Neural progenitor cell (in vitro differentiated cells): ENCODE measurements at regions not wholly inside any gene's neighbourhood (a gene's known extent, or its start where the extent isn't known, plus 50 kb on each side); places are given as distances from the start of the nearest gene placed in this dataset.

ENCODE experiments used
- DNase-seq: peaks from one replicate; pipeline ENCODE4 v3.0.0-alpha.2; 2016; ENCODE audit warnings: low spot score
- H2AFZ ChIP-seq: fragments of 200-600 bp; sonication (generic); replicated peaks from 2 replicates; pipeline ENCODE4 v1.6.1; 2016; ENCODE audit warnings: antibody characterized with exemption
- H3F3A ChIP-seq: fragments of 200-600 bp; sonication (generic); 2 replicates; pipeline ENCODE4 v1.6.1; 2016; ENCODE audit warnings: antibody characterized with exemption, low read depth
- H3K27ac ChIP-seq: fragments of 200-600 bp; sonication (generic); 2 replicates; pipeline ENCODE4 v1.5.1; 2016; ENCODE audit warnings: mild to moderate bottlenecking
- H3K27me3 ChIP-seq: fragments of 200-600 bp; sonication (generic); 2 replicates; pipeline ENCODE4 v1.6.1; 2016; ENCODE audit warnings: mild to moderate bottlenecking, moderate library complexity
- H3K36me3 ChIP-seq: fragments of 200-600 bp; sonication (generic); 2 replicates; pipeline ENCODE4 v1.5.1; 2016
- H3K4me1 ChIP-seq: fragments of 200-600 bp; sonication (generic); 2 replicates; pipeline ENCODE4 v1.6.1; 2016; ENCODE audit warnings: mixed run types
- H3K4me2 ChIP-seq: fragments of 200-600 bp; sonication (generic); 2 replicates; pipeline ENCODE4 v1.6.1; 2016
- H3K4me3 ChIP-seq: fragments of 200-600 bp; sonication (generic); 2 replicates; pipeline ENCODE4 v1.5.1; 2016
- H3K79me2 ChIP-seq: fragments of 200-600 bp; sonication (generic); 2 replicates; pipeline ENCODE4 v1.6.1; 2016; ENCODE audit warnings: low read depth
- H3K9ac ChIP-seq: fragments of 200-600 bp; sonication (generic); 2 replicates; pipeline ENCODE4 v1.6.1; 2016
- H3K9me3 ChIP-seq: fragments of 200-600 bp; sonication (generic); 2 replicates; pipeline ENCODE4 v1.5.1; 2016; ENCODE audit warnings: low read depth
- H4K20me1 ChIP-seq: fragments of 200-600 bp; sonication (generic); 2 replicates; pipeline ENCODE4 v1.6.1; 2016; ENCODE audit warnings: low read depth
- H3K27ac Mint-ChIP-seq: 3 replicates; pipeline ENCODE4 v1.8.0; 2021; ENCODE audit warnings: mixed read lengths
- H3K27me3 Mint-ChIP-seq: 2 replicates; pipeline ENCODE4 v1.8.0; 2022; ENCODE audit warnings: low read depth, mild to moderate bottlenecking, inconsistent platforms, moderate library complexity, mixed read lengths; ENCODE audit not compliant: insufficient read depth
- H3K36me3 Mint-ChIP-seq: 3 replicates; pipeline ENCODE4 v1.8.0; 2021; ENCODE audit warnings: mixed read lengths
- H3K4me1 Mint-ChIP-seq: 3 replicates; pipeline ENCODE4 v1.8.0; 2021; ENCODE audit warnings: mixed read lengths
- H3K4me3 Mint-ChIP-seq: 3 replicates; pipeline ENCODE4 v1.8.0; 2021; ENCODE audit warnings: mild to moderate bottlenecking, moderate library complexity, mixed read lengths
- H3K9me3 Mint-ChIP-seq: 3 replicates; pipeline ENCODE4 v1.8.0; 2020; ENCODE audit warnings: mixed read lengths
- EZH2 ChIP-seq: fragments of 200-600 bp; sonication (generic); IDR thresholded peaks from 2 replicates; pipeline ENCODE4 v1.6.1; 2017; ENCODE audit warnings: antibody characterized with exemption, mild to moderate bottlenecking, moderate library complexity
- EZH2phosphoT487 ChIP-seq: fragments of 200-600 bp; sonication (generic); IDR thresholded peaks from 2 replicates; pipeline ENCODE4 v1.6.1; 2017; ENCODE audit warnings: antibody characterized with exemption
- TF ChIP-seq, protein P1 (sequence below): fragments of 200-600 bp; sonication (generic); IDR thresholded peaks from 2 replicates; pipeline ENCODE4 v1.5.1; 2017; ENCODE audit warnings: antibody characterized with exemption, mild to moderate bottlenecking

DNA sequence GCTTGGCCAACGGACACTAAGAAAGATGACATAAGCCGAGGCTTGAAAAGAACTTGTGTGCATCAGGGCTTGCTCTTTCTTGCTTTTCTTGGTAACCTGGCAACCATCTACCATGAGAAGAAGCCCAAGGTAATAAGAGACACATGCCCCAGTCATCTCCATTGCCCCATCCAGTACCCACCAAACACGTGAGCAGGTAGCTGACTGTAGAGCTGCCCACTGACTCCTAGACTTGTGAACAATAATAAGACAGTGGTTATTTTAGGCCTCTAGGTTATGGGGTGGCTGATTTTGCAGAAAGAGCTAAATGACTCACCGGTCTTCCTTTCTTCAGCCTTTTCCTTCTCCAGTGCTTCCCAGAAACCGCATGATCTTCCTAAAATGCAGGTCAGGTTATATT, 105.0 kb upstream of the JUN start:
- TF ChIP-seq, protein P1, sequence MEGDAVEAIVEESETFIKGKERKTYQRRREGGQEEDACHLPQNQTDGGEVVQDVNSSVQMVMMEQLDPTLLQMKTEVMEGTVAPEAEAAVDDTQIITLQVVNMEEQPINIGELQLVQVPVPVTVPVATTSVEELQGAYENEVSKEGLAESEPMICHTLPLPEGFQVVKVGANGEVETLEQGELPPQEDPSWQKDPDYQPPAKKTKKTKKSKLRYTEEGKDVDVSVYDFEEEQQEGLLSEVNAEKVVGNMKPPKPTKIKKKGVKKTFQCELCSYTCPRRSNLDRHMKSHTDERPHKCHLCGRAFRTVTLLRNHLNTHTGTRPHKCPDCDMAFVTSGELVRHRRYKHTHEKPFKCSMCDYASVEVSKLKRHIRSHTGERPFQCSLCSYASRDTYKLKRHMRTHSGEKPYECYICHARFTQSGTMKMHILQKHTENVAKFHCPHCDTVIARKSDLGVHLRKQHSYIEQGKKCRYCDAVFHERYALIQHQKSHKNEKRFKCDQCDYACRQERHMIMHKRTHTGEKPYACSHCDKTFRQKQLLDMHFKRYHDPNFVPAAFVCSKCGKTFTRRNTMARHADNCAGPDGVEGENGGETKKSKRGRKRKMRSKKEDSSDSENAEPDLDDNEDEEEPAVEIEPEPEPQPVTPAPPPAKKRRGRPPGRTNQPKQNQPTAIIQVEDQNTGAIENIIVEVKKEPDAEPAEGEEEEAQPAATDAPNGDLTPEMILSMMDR: no peak
- TF ChIP-seq EZH2 (no peak), EZH2phosphoT487 (no peak)
- Histone ChIP-seq H3K27me3 (no peaks in the 10 kb centered on the region), H3K27ac (no peak overlapping the region), H3K9me3 (no peaks in the 10 kb centered on the region), H3F3A (no peaks in the 10 kb centered on the region), H3K4me1 (no peaks in the 10 kb centered on the region), H3K4me2 (no peak overlapping the region), H3K9ac (no peak overlapping the region), H3K4me3 (no peak overlapping the region), H3K36me3 (no peaks in the 10 kb centered on the region), H4K20me1 (no peaks in the 10 kb centered on the region), H2AFZ (no peak overlapping the region), H3K79me2 (no peaks in the 10 kb centered on the region)
- H3K27ac Mint-ChIP-seq: no peak overlapping the region
- no peaks in the 10 kb centered on the region for H3K4me1 Mint-ChIP-seq
- H3K4me3 Mint-ChIP-seq: no peak overlapping the region
- no peak for DNase-seq
- H3K27me3 Mint-ChIP-seq: peaks cover 2% of the 10 kb centered on the region
- no peaks in the 10 kb centered on the region for H3K36me3 Mint-ChIP-seq
- no peaks in the 10 kb centered on the region for H3K9me3 Mint-ChIP-seq

DNA sequence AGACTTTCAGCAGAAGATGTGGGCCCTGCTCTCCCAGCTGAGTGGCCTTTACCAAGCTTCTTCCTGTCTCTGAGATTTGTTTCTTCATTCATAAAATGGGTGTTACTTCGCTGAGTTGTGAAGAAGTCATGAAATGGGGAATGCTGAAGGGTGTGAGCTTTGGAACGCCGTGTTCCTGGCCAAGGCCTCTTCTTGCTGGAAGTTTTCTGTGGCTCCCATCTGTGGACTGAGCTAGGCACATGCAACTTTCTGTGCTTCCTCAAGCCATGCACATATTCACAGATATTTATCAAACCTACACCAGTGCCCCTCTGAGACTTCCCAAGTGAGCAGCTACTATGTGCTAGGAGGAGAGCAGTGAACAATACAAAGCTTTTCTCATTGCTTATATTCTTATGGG, 106.3 kb upstream of the JUN start:
- no peaks in the 10 kb centered on the region for H3K9me3 Mint-ChIP-seq
- H3K4me3 Mint-ChIP-seq: no peak overlapping the region
- peak overlapping the region; percentile 14 for H3K27ac Mint-ChIP-seq
- no peaks in the 10 kb centered on the region for H3K36me3 Mint-ChIP-seq
- Histone ChIP-seq H3K9me3 (no peaks in the 10 kb centered on the region), H2AFZ (no peak overlapping the region), H3K4me2 (no peak overlapping the region), H3K4me3 (no peak overlapping the region), H3K27me3 (no peaks in the 10 kb centered on the region), H3K36me3 (no peaks in the 10 kb centered on the region), H3F3A (no peaks in the 10 kb centered on the region), H3K4me1 (no peaks in the 10 kb centered on the region), H3K27ac (no peak overlapping the region), H3K9ac (no peak overlapping the region), H4K20me1 (no peaks in the 10 kb centered on the region), H3K79me2 (no peaks in the 10 kb centered on the region)
- H3K27me3 Mint-ChIP-seq: peaks cover 2% of the 10 kb centered on the region
- TF ChIP-seq EZH2: no peak
- no peak for TF ChIP-seq EZH2phosphoT487
- TF ChIP-seq, protein P1: no peak
- no peak for DNase-seq
- no peaks in the 10 kb centered on the region for H3K4me1 Mint-ChIP-seq

DNA sequence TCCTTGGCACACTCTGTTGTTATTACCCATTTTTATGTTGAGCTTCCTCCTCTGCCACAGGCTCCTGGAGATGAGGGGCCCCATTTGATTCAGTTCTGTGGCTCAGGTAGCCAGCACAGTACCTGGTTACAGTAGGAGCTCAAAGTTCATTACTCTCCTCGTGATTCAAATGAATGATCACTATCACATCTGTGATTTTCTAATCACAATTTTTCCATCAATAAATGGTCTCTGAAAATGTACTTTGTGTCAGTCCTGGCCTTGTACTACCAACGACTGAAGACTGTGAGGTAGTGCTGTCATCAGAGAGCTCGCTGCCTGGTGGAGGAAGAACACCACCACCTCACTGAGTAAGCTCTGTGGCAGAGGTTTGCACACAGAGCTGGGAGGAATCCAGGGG, 106.8 kb upstream of the JUN start:
- no peak for DNase-seq
- Histone ChIP-seq H3K9me3 (no peaks in the 10 kb centered on the region), H3F3A (no peaks in the 10 kb centered on the region), H3K9ac (no peak overlapping the region), H3K4me1 (no peaks in the 10 kb centered on the region), H2AFZ (no peak overlapping the region), H3K36me3 (no peaks in the 10 kb centered on the region), H3K27me3 (no peaks in the 10 kb centered on the region), H3K4me2 (no peak overlapping the region), H3K27ac (no peak overlapping the region), H3K79me2 (no peaks in the 10 kb centered on the region), H3K4me3 (no peak overlapping the region), H4K20me1 (no peaks in the 10 kb centered on the region)
- Mint-ChIP-seq H3K9me3 (no peaks in the 10 kb centered on the region), H3K27me3 (peaks cover 2% of the 10 kb centered on the region), H3K27ac (no peak overlapping the region), H3K36me3 (no peaks in the 10 kb centered on the region), H3K4me1 (no peaks in the 10 kb centered on the region), H3K4me3 (no peak overlapping the region)
- TF ChIP-seq, protein P1: no peak
- TF ChIP-seq EZH2 (no peak), EZH2phosphoT487 (no peak)

DNA sequence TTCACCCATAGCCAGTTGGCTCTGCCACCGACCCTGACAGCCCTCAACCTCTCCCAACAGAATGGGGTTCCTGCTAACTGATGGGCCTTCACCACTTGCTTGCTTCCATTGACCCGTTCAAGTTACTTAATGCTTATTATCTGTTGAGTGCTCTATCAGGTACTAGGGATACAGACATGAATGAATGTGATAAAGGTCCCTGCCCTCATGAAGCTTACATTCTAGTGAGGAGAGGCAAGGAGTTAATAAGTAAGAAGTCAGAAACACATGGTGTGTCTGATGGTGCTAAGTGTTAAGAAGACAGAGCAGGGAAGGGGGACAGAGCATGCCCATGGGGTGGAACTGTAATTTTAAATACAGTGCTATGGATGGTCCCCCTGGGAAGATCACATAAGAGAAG, 107.5 kb upstream of the JUN start:
- Mint-ChIP-seq H3K9me3 (no peaks in the 10 kb centered on the region), H3K4me3 (no peak overlapping the region), H3K27me3 (peaks cover 2% of the 10 kb centered on the region), H3K27ac (no peak overlapping the region), H3K4me1 (no peaks in the 10 kb centered on the region), H3K36me3 (no peaks in the 10 kb centered on the region)
- H3K27ac ChIP-seq: no peak overlapping the region
- no peaks in the 10 kb centered on the region for H3K79me2 ChIP-seq
- H3K4me3 ChIP-seq: no peak overlapping the region
- H4K20me1 ChIP-seq: no peaks in the 10 kb centered on the region
- H3K9ac ChIP-seq: no peak overlapping the region
- no peak for DNase-seq
- H2AFZ ChIP-seq: no peak overlapping the region
- H3K4me2 ChIP-seq: no peak overlapping the region
- no peaks in the 10 kb centered on the region for H3K9me3 ChIP-seq
- H3K36me3 ChIP-seq: no peaks in the 10 kb centered on the region
- H3K4me1 ChIP-seq: peaks cover 4% of the 10 kb centered on the region
- H3K27me3 ChIP-seq: no peaks in the 10 kb centered on the region
- H3F3A ChIP-seq: no peaks in the 10 kb centered on the region
- TF ChIP-seq EZH2phosphoT487: no peak
- TF ChIP-seq, protein P1: no peak
- no peak for TF ChIP-seq EZH2
